Keratinocyte (primary cell): ENCODE measurements at regions not wholly inside any gene's neighbourhood (a gene's known extent, or its start where the extent isn't known, plus 50 kb on each side); places are given as distances from the start of the nearest gene placed in this dataset.

Experiments used
- DNase-seq: peaks from one replicate; pipeline ENCODE4 v3.0.0-alpha.2; 2011; ENCODE audit warnings: low read depth, missing footprints, low spot score
- FAIRE-seq: peaks from 2 replicates; lab custom pipeline; 2011; peaks lifted over from hg19 to GRCh38; lab: Jason Lieb, UNC
- H2AFZ ChIP-seq: 2 replicates; pipeline ENCODE4 v1.6.0; 2012; ENCODE audit warnings: low read length, control low read depth, inconsistent platforms; ENCODE audit not compliant: control insufficient read depth
- H3K27ac ChIP-seq: 2 replicates; pipeline ENCODE4 v1.5.1; 2011; ENCODE audit warnings: low read length; ENCODE audit not compliant: control insufficient read depth, insufficient read depth
- H3K27me3 ChIP-seq: 3 replicates; pipeline ENCODE4 v1.6.0; 2011; ENCODE audit warnings: low read length; ENCODE audit not compliant: control insufficient read depth, insufficient read depth; ENCODE audit errors: extremely low read depth
- H3K36me3 ChIP-seq, 2 experiments: 2 replicates in 1 of 2; 3 replicates in 1 of 2; pipeline ENCODE4 v1.5.1; 2011; ENCODE audit warnings: low read length in 2 of 2, mild to moderate bottlenecking in 1 of 2; ENCODE audit not compliant: control insufficient read depth in 2 of 2, insufficient read depth in 2 of 2; ENCODE audit errors: extremely low read depth in 1 of 2
- H3K4me1 ChIP-seq: 3 replicates; pipeline ENCODE4 v1.5.1; 2011; ENCODE audit warnings: low read length; ENCODE audit not compliant: control insufficient read depth, insufficient read depth; ENCODE audit errors: extremely low read depth
- H3K4me2 ChIP-seq: 3 replicates; pipeline ENCODE4 v1.6.0; 2011; ENCODE audit warnings: low read depth, low read length; ENCODE audit not compliant: control insufficient read depth, insufficient read depth; ENCODE audit errors: extremely low read depth
- H3K4me3 ChIP-seq, 3 experiments: fragments of 200-600 bp in 1 of 3; sonication (generic) in 1 of 3; 2 replicates in 2 of 3; 3 replicates in 1 of 3; pipeline ENCODE4 v1.5.1; 2011 to 2016; ENCODE audit warnings: low read length in 3 of 3, mild to moderate bottlenecking in 3 of 3, control low read depth in 2 of 3, inconsistent platforms in 1 of 3, low read depth in 1 of 3, mixed read lengths in 1 of 3, mixed run types in 1 of 3, moderate library complexity in 1 of 3; ENCODE audit not compliant: control insufficient read depth in 2 of 3, insufficient read depth in 2 of 3; ENCODE audit errors: extremely low read depth in 1 of 3
- H3K79me2 ChIP-seq: 2 replicates; pipeline ENCODE4 v1.6.0; 2012; ENCODE audit warnings: low read length; ENCODE audit not compliant: control insufficient read depth, insufficient read depth
- H3K9ac ChIP-seq: 3 replicates; pipeline ENCODE4 v1.6.0; 2011; ENCODE audit warnings: low read length; ENCODE audit not compliant: control insufficient read depth, insufficient read depth; ENCODE audit errors: extremely low read depth
- H3K9me1 ChIP-seq: 3 replicates; pipeline ENCODE4 v1.6.0; 2011; ENCODE audit warnings: low read length; ENCODE audit not compliant: control insufficient read depth, insufficient read depth; ENCODE audit errors: extremely low read depth
- H3K9me3 ChIP-seq: 2 replicates; pipeline ENCODE4 v1.5.1; 2012; ENCODE audit warnings: low read depth, low read length; ENCODE audit not compliant: control insufficient read depth
- H4K20me1 ChIP-seq: 3 replicates; pipeline ENCODE4 v1.6.0; 2011; ENCODE audit warnings: low read length; ENCODE audit not compliant: control insufficient read depth, insufficient read depth; ENCODE audit errors: extremely low read depth
- CTCF ChIP-seq, 3 experiments: IDR thresholded peaks in 1 of 3; conservative IDR thresholded peaks in 1 of 3; optimal IDR thresholded peaks in 1 of 3; 2 replicates in 2 of 3; 3 replicates in 1 of 3; pipeline versions ENCODE3 to v1.5.1; 2011; ENCODE audit warnings: low read length in 3 of 3, mild to moderate bottlenecking in 3 of 3, moderate library complexity in 2 of 3, control low read depth in 1 of 3, inconsistent platforms in 1 of 3; ENCODE audit not compliant: insufficient read depth in 2 of 3; ENCODE audit errors: extremely low read depth in 1 of 3
- EZH2 ChIP-seq: IDR thresholded peaks from one replicate; pipeline ENCODE4 v1.6.1; 2012; ENCODE audit warnings: inconsistent platforms, mild to moderate bottlenecking, low read length, moderate library complexity
- dilution Hi-C: fragments of 300-500 bp; cut with MboI; formaldehyde crosslinking; loops from one replicate; pipeline ENCODE4 v1.7.0; 2020; ENCODE audit warnings: low sequenced_read_pairs; ENCODE audit not compliant: extremely low pct_ligation_motif_present

- Histone ChIP-seq H3K27me3 (no peaks in the 10 kb centered on the region), H3K4me1 (peaks cover 13% of the 10 kb centered on the region), H3K9me3 (no peaks in the 10 kb centered on the region), H3K79me2 (no peaks in the 10 kb centered on the region), H3K4me2 (no peak overlapping the region), H3K4me3 (no peak overlapping the region), H3K9me1 (no peaks in the 10 kb centered on the region), H3K36me3 (no peaks in the 10 kb centered on the region), H2AFZ (no peak overlapping the region), H3K9ac (no peak overlapping the region), H3K27ac (no peak overlapping the region), H4K20me1 (no peaks in the 10 kb centered on the region)
- TF ChIP-seq EZH2: no peak
- TF ChIP-seq CTCF (optimal IDR thresholded peaks at IDR 0.05 in 1 of 3, IDR thresholded peaks at IDR 0.05 in 1 of 3, conservative IDR thresholded peaks at IDR 0.05 in 1 of 3; ENCODE audit: extremely low read depth in 1 of 3, insufficient read depth in 2 of 3, low read length in 3 of 3): no peak
- DNase-seq (no peak), FAIRE-seq (no peak)
- dilution Hi-C loops: no loop called here
Observed at GRCh38 chr4:126937342-126937741, 695.4 kb upstream of the INTU start.

- H3K4me2 ChIP-seq: no peak overlapping the region
- dilution Hi-C loops: no loop called here
- no peaks in the 10 kb centered on the region for H3K9me1 ChIP-seq
- no peak for DNase-seq
- peaks cover 13% of the 10 kb centered on the region for H3K4me1 ChIP-seq
- H3K27me3 ChIP-seq: no peaks in the 10 kb centered on the region
- H3K9me3 ChIP-seq: no peaks in the 10 kb centered on the region
- H4K20me1 ChIP-seq: no peaks in the 10 kb centered on the region
- no peak overlapping the region for H3K27ac ChIP-seq
- no peaks in the 10 kb centered on the region for H3K36me3 ChIP-seq
- H3K79me2 ChIP-seq: no peaks in the 10 kb centered on the region
- no peak for FAIRE-seq
- no peak overlapping the region for H3K9ac ChIP-seq
- H2AFZ ChIP-seq: no peak overlapping the region
- TF ChIP-seq CTCF (optimal IDR thresholded peaks at IDR 0.05 in 1 of 3, IDR thresholded peaks at IDR 0.05 in 1 of 3, conservative IDR thresholded peaks at IDR 0.05 in 1 of 3; ENCODE audit: extremely low read depth in 1 of 3, insufficient read depth in 2 of 3, low read length in 3 of 3) (no peak), EZH2 (no peak)
- no peak overlapping the region for H3K4me3 ChIP-seq
Observed at GRCh38 chr4:126937846-126938422, 694.8 kb upstream of the INTU start.
